Erythroblast (primary cell): ENCODE measurements at regions not wholly inside any gene's neighbourhood (a gene's known extent, or its start where the extent isn't known, plus 50 kb on each side); places are given as distances from the start of the nearest gene placed in this dataset.

Experiments used
- GATA1 ChIP-seq: IDR thresholded peaks from 2 replicates; pipeline ENCODE4 v1.6.1; 2011; ENCODE audit warnings: low read depth, mild to moderate bottlenecking, control low read depth, low read length, moderate library complexity
- POLR2A ChIP-seq: IDR thresholded peaks from 2 replicates; pipeline ENCODE4 v1.6.1; 2011; ENCODE audit warnings: mild to moderate bottlenecking, low read length

DNA sequence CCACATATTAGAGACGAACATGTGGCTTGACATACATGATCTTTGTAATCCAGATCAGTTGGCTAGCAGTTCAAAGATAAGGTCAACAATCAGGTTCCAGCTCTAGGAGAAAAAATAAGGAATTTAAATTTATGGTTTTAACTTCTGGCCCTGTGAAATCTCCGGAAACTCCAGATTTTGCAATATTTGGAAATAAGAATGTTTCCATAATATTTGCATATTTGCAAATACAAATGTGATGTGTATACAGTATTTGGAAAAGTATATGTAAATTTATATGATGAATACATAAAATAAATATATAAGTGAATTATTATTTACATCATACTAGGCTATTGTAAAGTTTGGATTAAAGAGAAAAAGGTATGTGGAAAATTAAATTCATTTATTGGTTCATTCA lies 97.1 kb downstream of the KCNJ2 start:
- TF ChIP-seq POLR2A (no peak), GATA1 (no peak)
